ENCODE measurements at regions not wholly inside any gene's neighbourhood (a gene's known extent, or its start where the extent isn't known, plus 50 kb on each side); places are given as distances from the start of the nearest gene placed in this dataset.

DNA sequence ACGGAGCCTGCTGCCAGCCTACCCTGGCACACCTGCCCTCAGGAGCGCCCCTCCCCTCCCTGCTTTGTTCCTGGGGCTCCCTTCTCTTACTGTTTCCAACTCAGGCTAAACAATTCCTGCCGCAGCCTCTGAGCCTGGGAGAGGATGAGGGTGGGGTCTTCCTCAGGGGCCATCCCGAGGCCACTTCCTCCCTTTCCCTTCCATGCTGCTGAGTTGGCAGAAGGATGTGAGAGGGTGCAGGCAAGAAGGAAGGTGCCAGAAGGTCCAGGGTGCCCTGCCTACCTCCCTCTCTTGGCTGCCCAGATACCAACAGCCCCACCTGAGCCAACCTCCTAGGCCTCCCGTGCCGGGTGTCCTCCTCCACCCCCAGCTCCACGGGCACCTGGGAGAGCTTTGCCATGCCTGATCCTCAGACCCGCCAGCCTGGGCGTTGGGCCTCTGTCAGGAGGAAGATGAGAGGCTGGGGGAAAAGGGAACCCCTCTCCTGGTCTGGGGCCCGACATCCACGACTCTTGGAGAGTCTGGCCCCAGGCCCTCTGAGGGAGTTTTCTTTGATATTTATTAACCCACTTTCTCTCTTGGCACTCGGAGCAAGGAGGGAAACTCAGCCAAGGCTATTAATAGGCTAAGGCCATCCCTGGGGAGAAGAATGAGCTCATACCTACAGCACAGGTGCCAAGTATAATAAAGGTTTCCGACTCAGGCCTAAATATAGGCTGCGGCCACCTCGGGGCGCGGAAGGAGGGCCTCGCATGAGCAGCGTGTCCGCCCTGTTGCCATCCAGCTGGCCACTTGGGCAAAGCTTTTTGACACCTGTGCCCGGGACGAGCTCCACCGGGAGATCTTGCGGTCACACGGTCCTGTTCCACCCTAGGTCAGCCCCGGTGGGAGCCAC is 232.0 kb downstream of the ENGASE start:
- no peak for DNase-seq

DNA sequence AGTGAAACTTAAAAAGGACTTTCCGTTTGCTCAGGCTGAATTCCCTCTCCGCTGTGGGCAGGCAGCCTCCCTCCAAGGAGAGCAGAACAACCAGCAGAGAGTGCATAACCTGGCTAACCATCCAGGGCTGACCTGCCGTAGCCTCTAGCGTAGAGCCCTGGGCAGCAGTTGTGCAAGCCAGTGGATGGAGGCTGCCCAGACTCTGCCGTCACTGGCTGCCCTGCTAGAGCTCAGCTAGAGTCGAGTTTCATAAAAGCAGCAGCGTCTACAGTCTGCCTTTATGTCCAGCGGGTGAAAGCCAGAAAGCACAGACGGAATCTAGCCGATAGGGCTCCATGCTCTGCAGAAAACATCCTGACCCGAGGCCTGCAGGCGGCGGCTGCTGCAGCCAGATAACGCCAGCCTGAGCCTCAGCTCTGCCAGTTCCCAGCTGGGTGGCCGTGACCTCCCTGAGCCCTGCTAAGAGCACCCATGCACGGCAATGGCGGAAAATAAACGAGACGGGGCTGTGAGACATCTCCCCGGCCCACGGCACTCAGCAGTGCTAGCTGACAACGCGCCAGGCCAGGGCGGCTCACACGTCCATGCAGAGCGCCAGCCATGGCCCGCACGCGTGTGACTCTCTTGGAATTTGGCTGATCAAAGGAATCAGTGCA is 231.3 kb downstream of the ENGASE start:
- DNase-seq, result no peak

DNA sequence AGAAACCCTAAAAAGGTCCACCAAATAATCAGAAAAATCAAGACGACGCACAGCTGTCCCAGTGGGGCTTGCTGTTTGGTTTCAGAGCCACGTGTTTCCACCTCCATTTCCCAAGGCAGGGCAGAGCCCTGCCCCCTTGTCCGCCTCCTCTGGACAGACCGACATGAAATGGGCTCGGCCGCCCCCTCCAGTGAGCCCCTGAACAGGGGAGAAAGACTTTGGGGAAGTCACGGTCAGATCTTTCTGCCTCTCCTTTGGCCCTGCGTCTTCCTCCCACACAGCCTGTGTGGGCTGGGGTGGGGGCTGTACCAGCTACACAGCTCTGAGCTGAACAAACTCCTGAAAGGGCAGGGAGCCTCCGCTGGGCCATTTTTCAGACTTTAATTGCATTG is 230.7 kb downstream of the ENGASE start:
- no peak for DNase-seq

DNA sequence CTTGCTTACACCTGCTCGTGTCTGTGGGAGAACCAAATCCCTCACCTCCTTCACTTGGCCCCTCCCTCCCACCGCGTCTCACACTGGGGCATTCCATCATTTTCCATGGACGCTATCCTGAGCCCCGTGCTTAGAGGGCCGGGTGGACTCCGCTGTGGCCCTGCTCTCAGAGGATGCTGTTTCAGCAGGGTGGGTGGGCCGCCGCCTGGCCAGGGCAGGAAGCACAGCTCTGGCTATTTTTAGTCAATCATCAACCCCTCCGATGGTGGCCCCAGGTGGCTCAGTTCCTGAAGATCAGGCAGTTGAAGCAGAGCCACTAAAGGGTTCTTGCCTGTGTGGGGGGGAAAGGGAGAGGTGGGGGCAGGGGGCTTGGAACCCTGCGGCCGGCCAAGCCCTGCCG is 230.3 kb downstream of the ENGASE start:
- DNase-seq, result no peak

DNA sequence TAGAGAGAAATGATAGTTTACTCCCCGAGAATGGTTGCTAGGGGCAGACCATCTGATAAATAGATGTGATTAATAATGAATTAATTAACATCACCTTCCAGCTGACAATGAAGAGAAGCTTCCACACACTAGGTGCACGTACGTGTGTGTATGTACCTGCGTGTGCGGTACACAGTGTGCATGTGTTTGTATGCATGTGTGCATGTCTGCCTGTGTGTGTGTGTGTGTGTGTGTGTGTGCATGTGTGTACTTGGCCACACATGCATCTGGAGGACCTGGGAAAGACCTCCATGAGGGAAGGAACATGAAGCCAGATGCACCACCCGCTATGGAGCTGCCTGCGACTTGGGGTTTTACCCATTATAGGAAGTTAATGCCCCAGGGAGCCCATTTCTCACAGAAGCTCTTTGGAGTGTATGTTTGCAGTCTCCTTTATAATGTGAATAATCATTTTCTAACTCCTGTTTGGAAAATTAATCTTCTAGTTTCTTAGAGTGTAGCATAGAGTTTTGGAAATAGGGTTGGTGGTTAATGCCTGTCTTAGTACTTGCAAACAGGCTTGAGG is 229.1 kb downstream of the ENGASE start:
- no peak for DNase-seq

DNA sequence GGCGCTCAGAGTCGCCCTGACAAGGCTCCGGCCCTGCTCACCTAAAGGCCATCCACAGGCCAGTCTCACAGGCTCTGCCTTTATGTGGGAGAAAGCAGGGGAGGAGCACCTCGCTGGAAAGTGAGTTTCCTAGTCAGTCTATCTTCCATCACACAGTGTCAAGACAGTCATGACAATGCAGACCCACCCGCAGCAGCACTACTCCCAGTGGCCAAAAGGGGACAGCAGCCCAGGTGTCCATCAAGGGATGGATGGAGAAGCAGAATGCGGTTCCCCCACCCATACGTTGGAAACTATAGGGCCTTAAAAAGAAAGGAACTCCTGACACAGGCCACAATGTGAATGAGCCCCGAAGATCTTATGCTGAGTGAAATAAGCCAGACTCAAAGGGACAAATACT is 226.8 kb downstream of the ENGASE start:
- no peak for DNase-seq

DNA sequence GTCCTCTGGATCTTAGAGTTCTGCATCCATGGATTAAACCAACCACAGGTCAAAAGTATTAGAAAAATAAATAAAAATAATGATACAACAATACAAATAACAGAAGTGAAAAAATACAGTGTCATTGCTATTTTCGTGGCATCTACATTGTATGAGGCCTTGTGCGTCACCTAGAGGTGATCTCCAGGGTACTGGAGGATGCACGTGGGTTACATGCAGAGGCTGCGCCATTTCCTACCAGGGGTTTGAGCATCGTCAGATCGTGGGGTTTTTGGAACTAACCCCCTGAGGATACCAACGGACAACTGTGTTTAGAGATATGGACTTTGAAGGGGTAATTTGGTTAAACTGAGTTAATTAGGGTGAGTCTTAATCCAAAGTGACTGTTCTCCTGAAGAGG is 224.7 kb downstream of the ENGASE start:
- no peak for DNase-seq

DNA sequence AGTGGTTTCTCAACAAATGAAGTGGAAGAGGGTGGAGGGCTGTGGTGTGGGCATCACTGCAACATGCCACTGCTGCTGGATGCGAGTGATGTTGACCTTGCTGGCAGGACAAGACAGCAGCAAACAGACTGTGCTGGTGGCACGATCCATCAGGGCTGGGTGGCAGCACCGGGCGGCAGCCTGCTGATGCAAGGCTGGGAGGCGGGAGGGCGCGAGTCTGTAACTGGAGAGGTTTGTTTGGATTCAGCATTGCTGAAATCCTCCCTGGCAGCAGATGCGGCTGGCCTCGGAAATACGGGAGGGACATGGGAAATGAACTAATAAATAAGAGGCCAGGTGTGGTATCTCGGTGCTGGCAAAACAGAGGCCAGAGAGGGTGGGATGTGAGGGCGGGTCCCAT is 224.2 kb downstream of the ENGASE start:
- no peak for DNase-seq

DNA sequence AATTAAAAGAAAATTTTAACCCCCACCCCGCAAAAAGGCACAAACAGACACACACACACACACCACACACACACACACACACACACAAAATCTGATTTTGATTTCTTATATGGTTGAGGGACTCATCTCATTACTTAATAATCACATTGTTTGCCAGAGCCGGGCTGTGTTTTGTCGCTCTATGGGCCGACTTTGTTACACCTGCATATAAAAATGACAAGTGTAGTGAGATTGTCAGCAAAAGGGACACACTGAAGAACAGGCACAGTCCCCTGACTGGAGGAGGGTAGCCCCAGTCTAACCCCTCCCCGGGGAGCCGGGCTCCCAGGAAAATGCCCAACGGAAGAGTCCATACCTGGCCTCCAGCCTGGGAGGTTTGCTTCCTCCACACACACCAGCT is 221.6 kb downstream of the ENGASE start:
- DNase-seq, result no peak

DNA sequence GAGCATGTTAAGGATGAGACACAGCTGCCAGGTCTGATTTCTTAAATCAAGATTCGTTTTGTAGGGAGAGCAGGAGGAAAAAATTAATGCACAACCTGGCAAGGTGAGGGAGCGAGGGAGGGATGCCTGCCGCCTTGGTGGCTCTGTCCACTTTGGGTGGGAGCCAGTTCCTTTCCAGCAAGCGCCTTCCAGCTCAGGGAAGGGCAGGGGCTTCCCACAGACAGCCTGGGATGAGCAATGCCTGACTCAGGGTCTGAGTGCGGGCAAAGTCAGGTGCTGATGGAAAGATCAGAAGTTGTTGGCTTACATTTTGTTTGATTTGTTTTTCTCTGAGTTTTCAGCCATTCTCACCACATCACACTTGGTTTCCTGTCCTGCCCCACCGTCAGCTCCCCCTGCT is 220.7 kb downstream of the ENGASE start:
- no peak for DNase-seq

DNA sequence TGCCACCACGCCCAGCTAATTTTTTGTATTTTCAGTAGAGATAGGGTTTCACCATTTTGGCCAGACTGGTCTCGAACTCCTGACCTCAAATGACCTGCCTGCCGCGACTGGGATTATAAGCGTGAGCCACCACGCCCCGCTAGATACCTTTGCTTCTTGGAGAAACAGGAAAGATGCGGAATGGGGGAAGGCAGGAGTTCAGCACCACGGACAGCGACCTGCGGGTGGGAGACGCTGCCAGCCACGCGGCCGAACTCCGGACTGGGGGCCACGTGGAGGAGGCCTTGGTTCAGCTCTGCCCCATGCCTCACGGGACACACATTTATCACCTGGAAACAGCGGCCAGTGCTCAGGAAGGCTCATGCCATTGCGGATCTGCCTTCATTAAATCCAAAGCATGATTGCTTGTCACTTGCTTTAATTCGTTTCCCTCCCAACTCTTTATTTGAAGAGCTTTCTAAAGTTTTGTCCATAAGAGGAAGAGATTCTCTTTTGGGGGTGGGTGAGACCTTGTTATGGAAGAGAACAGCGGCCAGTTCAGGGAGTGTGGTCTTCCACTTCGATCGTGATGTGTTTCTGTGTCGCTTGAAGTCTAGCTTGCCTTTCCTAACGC is 219.9 kb downstream of the ENGASE start:
- no peak for DNase-seq

DNA sequence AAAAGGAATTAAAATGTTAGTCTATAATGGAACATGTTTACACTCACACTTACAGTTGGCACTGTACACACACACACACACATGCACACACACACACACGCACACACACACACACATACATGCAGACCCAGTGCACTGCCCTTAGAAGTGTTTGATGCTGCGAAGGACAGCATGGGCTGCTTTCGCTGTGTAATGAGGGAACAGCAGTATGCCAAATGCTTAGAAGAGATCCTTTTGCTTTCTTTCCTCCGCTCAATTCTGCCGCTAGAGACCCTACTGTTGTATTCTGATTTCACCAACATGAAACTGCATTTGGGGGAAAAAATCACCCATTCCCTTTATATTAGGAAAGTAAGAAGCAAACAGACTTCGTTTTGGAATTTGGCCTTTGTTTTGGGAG is 217.9 kb downstream of the ENGASE start:
- no peak for DNase-seq

DNA sequence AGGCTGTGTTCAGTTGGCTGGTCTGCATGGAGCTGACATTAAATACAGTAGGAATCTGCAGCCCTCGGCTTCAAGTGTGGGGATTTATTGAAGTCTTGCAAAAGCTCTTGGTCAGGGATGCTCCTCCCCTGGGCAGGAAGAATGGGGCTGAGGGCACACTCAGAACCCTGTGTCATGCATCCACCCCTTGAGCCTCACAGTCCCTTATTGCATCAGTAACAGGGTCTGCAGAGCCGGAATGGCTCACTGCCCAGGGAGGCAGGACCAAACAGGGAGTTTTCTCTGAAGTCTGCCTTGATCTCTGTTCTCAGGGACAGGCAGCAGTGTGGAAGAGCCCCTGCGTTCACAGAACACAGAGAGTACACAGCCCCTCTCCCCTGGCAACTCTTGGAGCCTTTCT is 216.8 kb downstream of the ENGASE start:
- DNase-seq, result no peak

DNA sequence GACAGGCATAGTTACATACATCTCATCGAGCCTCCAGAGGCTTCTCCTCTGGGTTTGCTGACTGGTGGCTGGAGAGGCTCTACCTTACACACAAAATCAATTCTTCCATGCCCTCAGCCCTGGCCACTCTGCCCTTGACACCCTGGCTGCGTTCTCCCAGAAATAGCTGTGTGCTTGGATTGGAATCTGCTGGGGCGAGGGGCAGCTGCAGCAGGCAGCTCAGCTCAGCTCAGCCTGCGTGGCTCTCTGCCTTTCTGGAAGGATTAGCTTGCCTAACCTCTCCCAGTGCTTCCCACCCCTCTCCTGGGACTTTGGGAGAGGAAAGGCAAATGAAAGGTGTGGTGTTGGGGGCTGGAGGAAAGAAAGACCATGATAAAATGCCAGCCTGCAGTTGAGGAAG is 216.1 kb downstream of the ENGASE start:
- DNase-seq, result no peak

DNA sequence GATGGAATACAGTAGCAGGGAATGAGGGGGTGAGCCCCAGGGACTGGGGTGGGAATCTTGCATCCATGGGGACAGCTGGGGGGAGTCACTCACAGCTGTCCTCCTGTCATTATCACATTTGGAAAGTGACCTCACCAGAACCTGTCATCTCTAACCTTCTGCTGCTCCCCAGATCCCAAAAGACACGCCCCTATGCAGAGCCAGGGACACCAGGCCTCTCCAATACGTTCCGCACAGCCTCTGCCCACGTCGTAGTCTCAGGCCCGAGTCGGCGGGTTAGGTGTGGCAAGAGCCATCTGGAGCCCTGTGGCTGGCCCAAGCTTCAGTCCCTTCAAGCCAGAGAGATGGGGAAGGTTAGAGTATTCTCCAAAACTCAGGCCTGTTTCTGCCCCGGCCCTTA is 214.3 kb downstream of the ENGASE start:
- no peak for DNase-seq

DNA sequence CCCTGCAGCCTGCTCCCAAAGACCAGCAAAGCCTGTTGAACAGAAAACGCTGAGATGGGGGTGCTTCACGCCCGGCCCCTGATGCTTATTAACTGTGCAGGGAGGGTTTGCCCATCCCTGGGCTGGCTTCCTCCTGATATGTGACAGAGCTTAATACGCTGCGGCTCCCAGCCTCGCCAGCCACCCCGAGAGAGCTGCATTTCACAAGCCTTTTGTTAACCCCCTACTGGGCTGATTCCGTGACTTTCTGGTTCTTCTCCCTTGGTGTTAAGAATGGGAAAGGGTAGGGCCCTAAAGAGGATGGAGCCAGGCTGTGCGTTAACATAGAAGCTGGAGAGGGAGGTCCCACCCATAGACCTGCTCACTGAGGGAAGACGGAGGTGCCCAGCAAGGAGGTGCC is 211.8 kb downstream of the ENGASE start:
- no peak for DNase-seq

DNA sequence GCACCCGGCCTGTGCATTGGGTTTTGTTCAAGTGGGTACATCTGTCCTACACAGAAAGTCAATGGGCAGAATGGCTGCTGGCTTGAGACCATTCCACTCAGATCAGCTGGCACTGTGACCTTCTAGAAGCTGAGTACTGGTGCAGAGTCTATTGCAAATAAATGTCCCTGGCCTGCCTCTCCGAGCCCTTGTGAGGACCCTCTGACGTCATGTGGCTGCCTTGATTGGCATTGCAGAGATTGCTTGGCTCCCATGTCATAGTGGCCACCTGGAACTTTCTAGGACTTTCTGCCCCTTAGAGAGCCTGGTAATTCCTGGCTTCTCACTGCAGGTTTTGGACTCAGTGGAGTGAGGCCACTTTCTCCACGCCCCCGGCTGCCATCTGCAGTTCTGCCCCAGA is 211.3 kb downstream of the ENGASE start:
- DNase-seq, result no peak

DNA sequence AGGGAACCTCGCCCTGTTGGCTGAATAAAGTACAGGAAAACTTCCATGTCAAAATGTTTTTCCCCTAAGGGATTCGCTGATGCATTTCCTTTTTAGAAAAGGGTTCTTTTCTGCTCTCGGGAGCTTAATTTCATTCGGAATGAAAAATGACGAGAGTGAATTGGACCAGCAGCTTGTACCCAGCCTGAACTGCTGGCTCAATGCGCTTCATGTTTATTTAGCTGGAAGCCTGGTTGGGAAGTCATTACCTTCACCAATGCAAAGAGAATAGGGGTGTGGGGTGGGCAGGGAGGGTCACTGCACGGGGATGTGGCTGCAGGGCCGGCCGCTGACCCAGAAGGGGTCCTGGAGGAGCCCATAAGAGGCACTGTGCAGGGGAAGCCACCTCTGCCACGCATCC is 207.7 kb downstream of the ENGASE start:
- no peak for DNase-seq

DNA sequence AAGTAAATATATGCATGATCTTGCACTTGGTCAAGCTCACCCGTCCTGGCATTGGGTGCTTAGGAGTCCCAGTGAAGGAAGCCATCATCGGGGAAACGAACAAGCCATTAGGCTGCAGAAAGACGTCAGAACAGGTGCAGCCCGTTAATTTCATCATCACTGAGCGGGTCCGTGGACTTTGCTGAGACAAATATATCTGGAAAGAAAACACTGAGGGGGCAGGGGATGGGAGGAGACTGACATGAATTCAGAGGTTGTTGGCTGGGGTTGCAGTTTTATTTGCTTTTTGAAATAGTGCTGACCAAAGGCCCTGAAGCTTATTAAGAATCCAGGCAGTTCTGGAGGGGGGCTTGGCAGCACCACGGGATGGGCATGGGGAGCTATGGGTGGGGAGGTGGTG is 207.2 kb downstream of the ENGASE start:
- no peak for DNase-seq

DNA sequence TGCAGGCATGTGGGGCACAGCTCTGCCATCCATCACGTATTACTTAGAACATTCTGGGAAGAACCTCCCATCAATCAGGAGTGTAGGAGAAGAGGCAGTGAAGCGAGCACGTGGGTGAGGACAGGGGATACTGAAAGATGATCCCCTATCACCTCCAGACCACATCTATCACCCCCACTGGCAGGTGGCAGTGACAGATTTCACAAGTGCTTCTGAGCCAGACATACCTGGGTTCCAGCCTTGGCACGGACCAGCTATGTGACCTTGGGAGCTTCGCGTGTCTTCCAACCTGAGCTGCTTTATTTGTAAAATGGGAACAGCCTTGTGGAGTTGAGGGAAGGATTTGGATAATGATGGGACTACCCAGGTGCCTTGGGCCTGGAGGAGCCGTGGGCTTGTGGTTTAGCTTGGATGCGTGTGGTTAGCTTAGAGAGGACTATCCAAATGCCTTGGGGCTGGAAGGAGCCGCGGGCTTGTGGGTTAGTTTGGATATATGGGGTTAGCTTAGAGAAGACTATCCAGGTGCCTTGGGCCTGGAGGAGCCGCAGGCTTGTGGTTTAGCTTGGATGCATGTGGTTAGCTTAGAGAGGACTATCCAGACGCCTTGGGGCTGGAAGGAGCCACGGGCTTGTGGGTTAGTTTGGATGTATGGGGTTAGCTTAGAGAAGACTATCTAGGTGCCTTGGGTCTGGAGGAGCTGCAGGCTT is 206.4 kb downstream of the ENGASE start:
- DNase-seq, result no peak

DNA sequence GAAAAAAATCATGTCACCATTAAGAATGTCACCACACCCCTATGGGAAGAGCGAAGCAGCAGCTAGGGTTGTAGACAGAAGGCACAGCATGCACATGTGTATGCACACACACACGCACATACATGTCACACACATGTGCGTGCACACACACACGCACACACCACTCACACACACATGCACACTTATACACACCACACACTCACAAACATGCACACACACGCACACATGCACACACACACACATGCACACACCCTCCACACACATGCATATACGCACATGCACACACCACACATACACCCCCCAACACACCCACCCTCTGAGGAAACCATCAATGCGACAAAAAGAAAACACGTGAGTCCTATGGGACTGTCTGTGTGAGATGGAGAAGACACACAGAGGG is 205.4 kb downstream of the ENGASE start:
- no peak for DNase-seq

DNA sequence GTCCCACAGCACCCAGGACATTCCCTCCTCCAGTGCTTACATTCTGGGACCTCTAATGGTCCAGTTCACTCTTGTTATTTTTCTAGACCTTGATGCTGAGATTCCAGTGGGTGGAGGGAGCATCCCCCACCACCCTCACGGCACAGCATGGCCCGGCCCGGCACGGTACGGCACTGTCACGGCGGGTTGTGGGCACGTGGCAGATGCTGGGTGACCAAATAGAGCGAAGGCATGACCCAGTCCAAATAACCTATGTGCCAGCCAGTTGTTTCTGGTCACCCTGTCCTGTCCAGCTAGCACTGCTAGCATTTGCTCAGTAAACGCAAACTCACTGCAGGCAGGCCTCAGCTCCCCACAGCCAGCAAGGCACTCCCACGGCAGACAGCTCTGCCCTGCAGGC is 204.7 kb downstream of the ENGASE start:
- DNase-seq, result no peak

DNA sequence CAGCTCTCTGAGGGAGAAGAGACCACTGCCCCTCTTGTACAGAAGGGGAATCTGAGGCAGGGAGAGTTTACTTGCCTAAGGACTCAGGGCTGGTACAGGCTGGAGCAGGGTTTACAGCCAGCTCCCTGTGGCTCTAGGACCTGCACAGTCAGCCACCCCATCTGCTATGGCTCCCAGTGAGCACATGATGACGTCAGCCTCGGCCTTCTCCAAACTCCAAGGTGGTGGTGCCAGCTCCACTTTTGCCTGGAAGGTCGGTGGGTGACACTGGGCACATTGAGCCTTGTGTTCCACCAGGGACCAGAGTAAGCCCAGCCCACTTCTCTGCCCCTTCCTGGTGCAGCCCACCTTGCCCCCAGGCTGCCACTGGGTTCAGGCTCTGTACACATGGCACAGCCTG is 202.2 kb downstream of the ENGASE start:
- DNase-seq, result no peak

All from NCI-H1930 (cell line).